Right atrium auricular region (tissue), 2 donors: ENCODE measurements at regions not wholly inside any gene's neighbourhood (a gene's known extent, or its start where the extent isn't known, plus 50 kb on each side); places are given as distances from the start of the nearest gene placed in this dataset.

Experiments used
- DNase-seq: peaks from one replicate; pipeline ENCODE4 v3.0.0-alpha.2; 2019; ENCODE audit warnings: low spot score
- H3K27ac ChIP-seq, 2 donors: fragments of 200-600 bp; sonication (generic); 1 replicate in 1 of 2; 2 replicates in 1 of 2; pipeline ENCODE4 v1.5.1; 2016 to 2019
- H3K27me3 ChIP-seq, 2 donors: fragments of 200-600 bp; sonication (generic); one replicate each; pipeline versions ENCODE4 v1.5.1 to v1.6.0; 2017 to 2019
- H3K36me3 ChIP-seq: fragments of 200-600 bp; sonication (generic); one replicate; pipeline ENCODE4 v1.5.1; 2016
- H3K4me1 ChIP-seq, 2 donors: fragments of 200-600 bp; sonication (generic); one replicate each; pipeline versions ENCODE4 v1.5.1 to v1.6.0; 2017 to 2019
- H3K4me3 ChIP-seq, 2 donors: fragments of 200-600 bp; sonication (generic); 1 replicate in 1 of 2; 2 replicates in 1 of 2; pipeline ENCODE4 v1.5.1; 2017 to 2019; ENCODE audit warnings: mild to moderate bottlenecking in 1 of 2, moderate library complexity in 1 of 2
- H3K9me3 ChIP-seq, 2 donors: fragments of 200-600 bp; sonication (generic); one replicate each; pipeline ENCODE4 v1.5.1; 2019
- CTCF ChIP-seq, 2 donors: fragments of 200-600 bp; sonication (generic); IDR thresholded peaks; one replicate each; pipeline ENCODE4 v1.5.1; 2019; ENCODE audit warnings: antibody characterized with exemption in 2 of 2

GRCh38 chr6:114579486-114579885 lies 236.7 kb upstream of the HS3ST5 start:
- H3K4me3 ChIP-seq: no peak overlapping the region
- H3K27me3 ChIP-seq: no peaks in the 10 kb centered on the region
- no peak overlapping the region for H3K27ac ChIP-seq
- TF ChIP-seq CTCF (IDR thresholded peaks at IDR 0.05): no peak
- no peak for DNase-seq
- H3K9me3 ChIP-seq: peaks cover 0 to 11% of the 10 kb centered on the region in 2 donors
- H3K36me3 ChIP-seq: no peaks in the 10 kb centered on the region
- H3K4me1 ChIP-seq: no peaks in the 10 kb centered on the region

GRCh38 chr6:114577109-114577508 lies 234.3 kb upstream of the HS3ST5 start:
- DNase-seq: no peak
- Histone ChIP-seq H3K27ac (no peak overlapping the region), H3K9me3 (peaks cover 0 to 6% of the 10 kb centered on the region in 2 donors), H3K4me1 (no peaks in the 10 kb centered on the region), H3K27me3 (no peaks in the 10 kb centered on the region), H3K4me3 (no peak overlapping the region), H3K36me3 (no peaks in the 10 kb centered on the region)
- no peak for TF ChIP-seq CTCF (IDR thresholded peaks at IDR 0.05)

- H3K4me1 ChIP-seq: no peaks in the 10 kb centered on the region
- no peaks in the 10 kb centered on the region for H3K36me3 ChIP-seq
- no peaks in the 10 kb centered on the region for H3K27me3 ChIP-seq
- DNase-seq: no peak
- H3K4me3 ChIP-seq: no peak overlapping the region
- peaks cover 0 to 3% of the 10 kb centered on the region in 2 donors for H3K9me3 ChIP-seq
- H3K27ac ChIP-seq: no peak overlapping the region
- TF ChIP-seq CTCF (IDR thresholded peaks at IDR 0.05): no peak
Observed at GRCh38 chr6:114576330-114576729, 233.5 kb upstream of the HS3ST5 start.

GRCh38 chr6:114569669-114570068 lies 226.8 kb upstream of the HS3ST5 start:
- Histone ChIP-seq H3K27me3 (no peaks in the 10 kb centered on the region), H3K4me1 (no peaks in the 10 kb centered on the region), H3K9me3 (peaks cover 0 to 5% of the 10 kb centered on the region in 2 donors), H3K4me3 (no peak overlapping the region), H3K27ac (no peak overlapping the region), H3K36me3 (no peaks in the 10 kb centered on the region)
- no peak for DNase-seq
- no peak for TF ChIP-seq CTCF (IDR thresholded peaks at IDR 0.05)

- Histone ChIP-seq H3K27me3 (no peaks in the 10 kb centered on the region), H3K27ac (no peak overlapping the region), H3K4me3 (no peak overlapping the region), H3K9me3 (peaks cover 0 to 11% of the 10 kb centered on the region in 2 donors), H3K4me1 (no peaks in the 10 kb centered on the region), H3K36me3 (no peaks in the 10 kb centered on the region)
- no peak for TF ChIP-seq CTCF (IDR thresholded peaks at IDR 0.05)
- DNase-seq: no peak
Observed at GRCh38 chr6:114564302-114564933, 221.6 kb upstream of the HS3ST5 start.

- no peak overlapping the region for H3K4me3 ChIP-seq
- peaks cover 0 to 7% of the 10 kb centered on the region in 2 donors for H3K9me3 ChIP-seq
- no peaks in the 10 kb centered on the region for H3K27me3 ChIP-seq
- H3K4me1 ChIP-seq: no peaks in the 10 kb centered on the region
- H3K36me3 ChIP-seq: no peaks in the 10 kb centered on the region
- no peak for TF ChIP-seq CTCF (IDR thresholded peaks at IDR 0.05)
- no peak overlapping the region for H3K27ac ChIP-seq
- DNase-seq: no peak
Observed at GRCh38 chr6:114559419-114559818, 216.6 kb upstream of the HS3ST5 start.
